ENCODE measurements at regions not wholly inside any gene's neighbourhood (a gene's known extent, or its start where the extent isn't known, plus 50 kb on each side); places are given as distances from the start of the nearest gene placed in this dataset.
"Not testable (repeated sequence)": the region's sequence is repeated elsewhere in the genome, so short reads cannot be mapped to it uniquely, and the experiment has no call there.

GRCh38 chr1:199791495-199791894, 236.0 kb upstream of the NR5A2 start:
- DNase-seq (ENCODE audit: low spot score): no peak
- intact Hi-C loops (cut with DNase I): no loop called here

- no peak for DNase-seq (ENCODE audit: low spot score)
- intact Hi-C loops (cut with DNase I): no loop called here
Observed at GRCh38 chr1:199792874-199793273, 234.6 kb upstream of the NR5A2 start.

GRCh38 chr1:199794105-199794863, 233.2 kb upstream of the NR5A2 start:
- DNase-seq (ENCODE audit: low spot score): no peak
- intact Hi-C loops (cut with DNase I): no loop called here

- intact Hi-C loops (cut with DNase I): no loop called here
- no peak for DNase-seq (ENCODE audit: low spot score)
Observed at GRCh38 chr1:199799116-199799515, 228.4 kb upstream of the NR5A2 start.

GRCh38 chr1:199804526-199804925, 223.0 kb upstream of the NR5A2 start:
- intact Hi-C loops (cut with DNase I): no loop called here
- no peak for DNase-seq (ENCODE audit: low spot score)

- intact Hi-C loops (cut with DNase I): no loop called here
- DNase-seq (ENCODE audit: low spot score): no peak
Observed at GRCh38 chr1:199808110-199808870, 219.2 kb upstream of the NR5A2 start.

GRCh38 chr1:199809311-199809710, 218.2 kb upstream of the NR5A2 start:
- intact Hi-C loops (cut with DNase I): no loop called here
- DNase-seq (ENCODE audit: low spot score): no peak

GRCh38 chr1:199811163-199811562, 216.3 kb upstream of the NR5A2 start:
- no peak for DNase-seq (ENCODE audit: low spot score)
- intact Hi-C loops (cut with DNase I): no loop called here

GRCh38 chr1:199813198-199813597, 214.3 kb upstream of the NR5A2 start:
- DNase-seq (ENCODE audit: low spot score): no peak
- intact Hi-C loops (cut with DNase I): no loop called here

GRCh38 chr1:199815947-199816346, 211.6 kb upstream of the NR5A2 start:
- DNase-seq (ENCODE audit: low spot score): no peak
- intact Hi-C loops (cut with DNase I): no loop called here

- intact Hi-C loops (cut with DNase I): no loop called here
- no peak for DNase-seq (ENCODE audit: low spot score)
Observed at GRCh38 chr1:199817266-199817665, 210.2 kb upstream of the NR5A2 start.

GRCh38 chr1:199821029-199821779, 206.3 kb upstream of the NR5A2 start:
- intact Hi-C loops (cut with DNase I): no loop called here
- DNase-seq (ENCODE audit: low spot score): no peak

- intact Hi-C loops (cut with DNase I): no loop called here
- no peak for DNase-seq (ENCODE audit: low spot score)
Observed at GRCh38 chr1:199832451-199832850, 195.1 kb upstream of the NR5A2 start.

GRCh38 chr1:199834711-199835110, 192.8 kb upstream of the NR5A2 start:
- no peak for DNase-seq (ENCODE audit: low spot score)
- intact Hi-C loops (cut with DNase I): no loop called here

- DNase-seq (ENCODE audit: low spot score): no peak
- intact Hi-C loops (cut with DNase I): no loop called here
Observed at GRCh38 chr1:199836430-199836829, 191.1 kb upstream of the NR5A2 start.

- intact Hi-C loops (cut with DNase I): no loop called here
- DNase-seq (ENCODE audit: low spot score): no peak
Observed at GRCh38 chr1:199837321-199837720, 190.2 kb upstream of the NR5A2 start.

GRCh38 chr1:199839608-199840007, 187.9 kb upstream of the NR5A2 start:
- intact Hi-C loops (cut with DNase I); DNase-seq (ENCODE audit: low spot score): not testable (repeated sequence)

GRCh38 chr1:199843096-199843495, 184.4 kb upstream of the NR5A2 start:
- intact Hi-C loops (cut with DNase I); DNase-seq (ENCODE audit: low spot score): not testable (repeated sequence)

GRCh38 chr1:199843861-199844260, 183.6 kb upstream of the NR5A2 start:
- intact Hi-C loops (cut with DNase I): no loop called here
- DNase-seq (ENCODE audit: low spot score): no peak

- no peak for DNase-seq (ENCODE audit: low spot score)
- intact Hi-C loops (cut with DNase I): no loop called here
Observed at GRCh38 chr1:199847021-199847420, 180.5 kb upstream of the NR5A2 start.

Data from posterior vena cava (tissue), 2 donors.